ENCODE measurements at regions not wholly inside any gene's neighbourhood (a gene's known extent, or its start where the extent isn't known, plus 50 kb on each side); places are given as distances from the start of the nearest gene placed in this dataset.

DNA sequence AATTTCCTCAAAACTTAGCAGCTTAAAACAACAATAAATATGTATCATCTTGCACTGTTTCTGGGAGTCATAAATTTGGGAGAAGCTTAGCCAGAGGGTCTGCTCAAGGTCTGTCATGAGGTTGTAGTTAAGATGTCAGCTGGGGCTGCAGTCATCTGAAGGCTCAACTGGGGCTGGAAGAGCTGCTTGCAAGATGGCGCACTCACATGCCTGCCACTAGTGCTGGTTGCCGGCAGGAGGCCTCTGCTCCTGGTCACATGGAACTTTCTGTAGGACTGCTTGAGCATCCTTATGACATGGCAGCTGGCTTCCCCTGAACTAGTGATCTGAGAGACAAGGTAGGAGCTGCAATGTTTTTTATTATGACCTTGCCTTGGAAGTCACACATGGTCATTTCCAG lies 215.5 kb upstream of the HAAO start:
- peaks cover 11% of the 10 kb centered on the region for H3K9me3 ChIP-seq (ENCODE audit: insufficient read depth, low read depth)
- H3K4me1 ChIP-seq (replicated peaks; ENCODE audit: insufficient read depth): peaks cover 29% of the 10 kb centered on the region
- CTCF ChIA-PET: no interaction called here
- H3K27me3 ChIP-seq (ENCODE audit: insufficient read depth, low read depth): no peaks in the 10 kb centered on the region
- POLR2A ChIA-PET (ENCODE audit: unreplicated experiment): interaction anchor here (0.6 kb wide), 1 partner anchor 219 kb away, joined by 4 read pairs; no protein-coding TSS in a partner anchor
- intact Hi-C loops (cut with micrococcal nuclease; ENCODE audit: unreplicated experiment): no loop called here
- H3K36me3 ChIP-seq (ENCODE audit: low read depth): no peaks in the 10 kb centered on the region
- no peaks in the 10 kb centered on the region for H4K20me1 ChIP-seq (ENCODE audit: insufficient read depth)
- peaks cover 22% of the 10 kb centered on the region for H3F3A ChIP-seq (ENCODE audit: insufficient read depth, low read depth)
- no TSS peak for BruUV-seq (replicated peaks)
- no peak for DNase-seq
- no peak overlapping the region for H3K27ac ChIP-seq
- no peak overlapping the region for H3K4me3 ChIP-seq
- H3K4me2 ChIP-seq: no peak overlapping the region
- H3K79me2 ChIP-seq (ENCODE audit: low read depth): no peaks in the 10 kb centered on the region
- no peak overlapping the region for H2AFZ ChIP-seq
- TF ChIP-seq EZH2 (IDR thresholded peaks at IDR 0.05; ENCODE audit: low read depth): no peak
- TF ChIP-seq, protein P1, sequence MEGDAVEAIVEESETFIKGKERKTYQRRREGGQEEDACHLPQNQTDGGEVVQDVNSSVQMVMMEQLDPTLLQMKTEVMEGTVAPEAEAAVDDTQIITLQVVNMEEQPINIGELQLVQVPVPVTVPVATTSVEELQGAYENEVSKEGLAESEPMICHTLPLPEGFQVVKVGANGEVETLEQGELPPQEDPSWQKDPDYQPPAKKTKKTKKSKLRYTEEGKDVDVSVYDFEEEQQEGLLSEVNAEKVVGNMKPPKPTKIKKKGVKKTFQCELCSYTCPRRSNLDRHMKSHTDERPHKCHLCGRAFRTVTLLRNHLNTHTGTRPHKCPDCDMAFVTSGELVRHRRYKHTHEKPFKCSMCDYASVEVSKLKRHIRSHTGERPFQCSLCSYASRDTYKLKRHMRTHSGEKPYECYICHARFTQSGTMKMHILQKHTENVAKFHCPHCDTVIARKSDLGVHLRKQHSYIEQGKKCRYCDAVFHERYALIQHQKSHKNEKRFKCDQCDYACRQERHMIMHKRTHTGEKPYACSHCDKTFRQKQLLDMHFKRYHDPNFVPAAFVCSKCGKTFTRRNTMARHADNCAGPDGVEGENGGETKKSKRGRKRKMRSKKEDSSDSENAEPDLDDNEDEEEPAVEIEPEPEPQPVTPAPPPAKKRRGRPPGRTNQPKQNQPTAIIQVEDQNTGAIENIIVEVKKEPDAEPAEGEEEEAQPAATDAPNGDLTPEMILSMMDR (conservative IDR thresholded peaks at IDR 0.05): no peak
- H3K9me2 ChIP-seq (ENCODE audit: insufficient read depth): no peaks in the 10 kb centered on the region

GRCh38 chr2:43006834-43007543 lies 214.6 kb upstream of the HAAO start:
- Histone ChIP-seq H3K9me3 (ENCODE audit: insufficient read depth, low read depth) (peaks cover 11% of the 10 kb centered on the region), H3K9me2 (ENCODE audit: insufficient read depth) (no peaks in the 10 kb centered on the region), H3K27ac (no peak overlapping the region), H3K4me3 (no peak overlapping the region), H4K20me1 (ENCODE audit: insufficient read depth) (no peaks in the 10 kb centered on the region), H3K4me1 (replicated peaks; ENCODE audit: insufficient read depth) (peaks cover 26% of the 10 kb centered on the region), H3F3A (ENCODE audit: insufficient read depth, low read depth) (peaks cover 19% of the 10 kb centered on the region), H3K27me3 (ENCODE audit: insufficient read depth, low read depth) (no peaks in the 10 kb centered on the region), H2AFZ (no peak overlapping the region), H3K36me3 (ENCODE audit: low read depth) (no peaks in the 10 kb centered on the region), H3K4me2 (no peak overlapping the region), H3K79me2 (ENCODE audit: low read depth) (no peaks in the 10 kb centered on the region)
- BruUV-seq (replicated peaks): no TSS peak
- no peak for DNase-seq
- TF ChIP-seq, protein P1 (conservative IDR thresholded peaks at IDR 0.05): no peak
- no peak for TF ChIP-seq EZH2 (IDR thresholded peaks at IDR 0.05; ENCODE audit: low read depth)
- POLR2A ChIA-PET (ENCODE audit: unreplicated experiment): no interaction called here
- intact Hi-C loops (cut with micrococcal nuclease; ENCODE audit: unreplicated experiment): no loop called here
- CTCF ChIA-PET: interaction anchor here (0.6 kb wide), 1 partner anchor 115 kb away, joined by 3 read pairs; no protein-coding TSS in a partner anchor

DNA sequence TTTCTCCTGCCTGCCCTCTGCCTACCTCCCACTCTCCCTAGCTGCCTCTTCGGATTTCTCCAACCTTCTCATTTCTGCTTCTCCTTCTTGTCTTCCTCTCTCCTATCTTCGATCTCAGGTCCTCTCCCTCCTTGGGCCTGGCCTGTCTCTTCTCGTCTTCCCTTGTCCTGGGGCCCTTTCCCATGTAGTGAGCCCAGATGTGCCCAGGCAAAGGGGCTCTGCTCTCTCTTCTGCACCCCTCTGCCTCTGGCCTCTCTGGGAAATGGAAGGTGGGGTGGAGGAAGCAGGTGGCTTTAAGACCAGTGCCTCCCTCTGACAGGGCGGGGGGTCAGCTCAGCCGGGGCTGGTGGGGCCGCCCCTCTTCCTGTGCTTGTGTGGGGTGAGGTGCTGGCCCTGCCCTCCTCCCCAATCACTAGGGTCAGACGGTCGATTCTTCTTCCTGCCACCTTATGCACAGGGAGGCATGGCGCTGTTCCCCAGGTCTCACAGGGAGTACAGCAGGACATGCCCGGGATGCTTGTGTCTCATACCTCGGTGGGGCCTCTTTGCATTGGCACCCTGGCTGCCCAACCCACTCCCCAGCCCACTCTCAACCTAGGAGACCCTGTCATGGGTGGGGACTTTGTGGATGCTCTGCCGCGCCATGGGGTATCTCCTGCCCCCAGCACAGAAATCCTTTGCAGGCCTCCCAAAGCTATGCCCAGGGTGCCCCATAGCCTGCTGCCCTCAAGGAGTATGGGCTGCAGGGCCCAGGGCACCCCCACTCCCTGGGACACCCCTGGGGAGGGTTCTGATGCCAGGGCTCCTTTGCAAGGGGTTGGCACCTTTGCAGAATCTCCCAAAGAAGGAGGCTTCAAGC lies 213.8 kb upstream of the HAAO start:
- ChIA-PET POLR2A (ENCODE audit: unreplicated experiment) (no interaction called here), CTCF (interaction anchor here (0.6 kb wide), 1 partner anchor 116 kb away, joined by 3 read pairs; no protein-coding TSS in a partner anchor)
- Histone ChIP-seq H3F3A (ENCODE audit: insufficient read depth, low read depth) (peaks cover 11% of the 10 kb centered on the region), H3K4me3 (no peak overlapping the region), H3K4me2 (no peak overlapping the region), H3K79me2 (ENCODE audit: low read depth) (no peaks in the 10 kb centered on the region), H3K9me3 (ENCODE audit: insufficient read depth, low read depth) (peaks cover 11% of the 10 kb centered on the region), H3K27me3 (ENCODE audit: insufficient read depth, low read depth) (no peaks in the 10 kb centered on the region), H3K4me1 (replicated peaks; ENCODE audit: insufficient read depth) (peaks cover 18% of the 10 kb centered on the region), H2AFZ (no peak overlapping the region), H3K27ac (no peak overlapping the region), H4K20me1 (ENCODE audit: insufficient read depth) (no peaks in the 10 kb centered on the region), H3K36me3 (ENCODE audit: low read depth) (no peaks in the 10 kb centered on the region), H3K9me2 (ENCODE audit: insufficient read depth) (no peaks in the 10 kb centered on the region)
- TF ChIP-seq, protein P1 (conservative IDR thresholded peaks at IDR 0.05): no peak
- no peak for TF ChIP-seq EZH2 (IDR thresholded peaks at IDR 0.05; ENCODE audit: low read depth)
- no TSS peak for BruUV-seq (replicated peaks)
- intact Hi-C loops (cut with micrococcal nuclease; ENCODE audit: unreplicated experiment): no loop called here
- DNase-seq: no peak

All from PC-9 (cell line).